Astrocyte of the cerebellum (primary cell): ENCODE measurements at regions not wholly inside any gene's neighbourhood (a gene's known extent, or its start where the extent isn't known, plus 50 kb on each side); places are given as distances from the start of the nearest gene placed in this dataset.
"Not testable (repeated sequence)": the region's sequence is repeated elsewhere in the genome, so short reads cannot be mapped to it uniquely, and the experiment has no call there.

Experiments
- DNase-seq: peaks from one replicate; pipeline ENCODE4 v3.0.0-alpha.2; 2011; ENCODE audit warnings: low read depth
- H3K4me3 ChIP-seq: 2 replicates; pipeline ENCODE4 v1.5.1; 2011; ENCODE audit warnings: mild to moderate bottlenecking, low read depth, low read length, moderate library complexity
- in situ Hi-C: cut with HindIII; loops from 2 replicates; pipeline ENCODE4 v1.10.0; 2017; ENCODE audit warnings: low sequenced_read_pairs
- TF ChIP-seq, protein P1 (sequence below): IDR thresholded peaks from 2 replicates; pipeline ENCODE4 v1.5.1; 2012; ENCODE audit warnings: low read length, low read depth, moderate library complexity, mild to moderate bottlenecking; ENCODE audit errors: missing control alignments

DNA sequence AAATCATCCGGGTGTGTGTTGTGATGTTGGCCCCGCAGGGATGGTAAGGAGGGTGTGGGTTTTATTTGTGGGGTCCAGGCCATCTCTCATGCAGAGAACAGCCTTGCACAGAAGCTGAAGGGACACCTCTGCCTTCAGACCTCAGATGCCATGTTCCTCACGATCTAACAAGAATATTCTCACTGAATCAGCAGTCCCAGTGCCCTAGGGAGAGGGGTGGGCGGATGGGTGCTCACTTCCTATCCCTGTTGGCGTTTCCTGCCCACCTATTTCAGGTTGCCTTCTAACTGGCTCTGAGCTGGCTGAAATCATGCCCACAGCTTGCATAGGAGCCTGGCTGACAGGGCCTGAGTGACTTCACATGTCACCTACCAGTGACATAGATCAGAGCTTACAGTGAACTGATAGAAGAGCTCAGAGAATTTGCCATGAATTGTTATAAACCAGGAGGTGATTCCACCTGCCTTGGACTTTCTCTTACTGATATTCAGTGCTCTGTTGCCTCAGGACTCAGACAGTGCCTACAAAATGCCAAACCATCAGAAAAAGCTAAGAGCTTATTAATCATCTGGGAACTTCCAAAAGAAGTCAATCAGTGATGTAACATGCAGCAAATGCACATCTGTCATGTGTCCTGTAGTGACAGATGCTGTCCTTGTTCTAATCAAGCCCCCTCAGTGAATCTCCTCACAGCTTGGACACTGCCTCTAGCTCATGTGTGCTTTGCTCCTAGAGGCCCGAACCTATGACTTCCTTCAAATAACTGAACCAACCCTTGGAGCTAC lies 186.8 kb upstream of the ADRA1D start:
- in situ Hi-C loops, result no loop called here
- DNase-seq, result no peak
- H3K4me3 ChIP-seq, result no peak overlapping the region
- TF ChIP-seq, protein P1, sequence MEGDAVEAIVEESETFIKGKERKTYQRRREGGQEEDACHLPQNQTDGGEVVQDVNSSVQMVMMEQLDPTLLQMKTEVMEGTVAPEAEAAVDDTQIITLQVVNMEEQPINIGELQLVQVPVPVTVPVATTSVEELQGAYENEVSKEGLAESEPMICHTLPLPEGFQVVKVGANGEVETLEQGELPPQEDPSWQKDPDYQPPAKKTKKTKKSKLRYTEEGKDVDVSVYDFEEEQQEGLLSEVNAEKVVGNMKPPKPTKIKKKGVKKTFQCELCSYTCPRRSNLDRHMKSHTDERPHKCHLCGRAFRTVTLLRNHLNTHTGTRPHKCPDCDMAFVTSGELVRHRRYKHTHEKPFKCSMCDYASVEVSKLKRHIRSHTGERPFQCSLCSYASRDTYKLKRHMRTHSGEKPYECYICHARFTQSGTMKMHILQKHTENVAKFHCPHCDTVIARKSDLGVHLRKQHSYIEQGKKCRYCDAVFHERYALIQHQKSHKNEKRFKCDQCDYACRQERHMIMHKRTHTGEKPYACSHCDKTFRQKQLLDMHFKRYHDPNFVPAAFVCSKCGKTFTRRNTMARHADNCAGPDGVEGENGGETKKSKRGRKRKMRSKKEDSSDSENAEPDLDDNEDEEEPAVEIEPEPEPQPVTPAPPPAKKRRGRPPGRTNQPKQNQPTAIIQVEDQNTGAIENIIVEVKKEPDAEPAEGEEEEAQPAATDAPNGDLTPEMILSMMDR, result no peak

- no peak overlapping the region for H3K4me3 ChIP-seq
- DNase-seq, result no peak
- in situ Hi-C loops, result no loop called here
- TF ChIP-seq, protein P1, result no peak
Measured at GRCh38 chr20:4435225-4435624, 186.1 kb upstream of the ADRA1D start.

GRCh38 chr20:4434681-4435080 lies 185.6 kb upstream of the ADRA1D start:
- in situ Hi-C loops, result no loop called here
- H3K4me3 ChIP-seq, result no peak overlapping the region
- TF ChIP-seq, protein P1, result no peak
- no peak for DNase-seq

DNA sequence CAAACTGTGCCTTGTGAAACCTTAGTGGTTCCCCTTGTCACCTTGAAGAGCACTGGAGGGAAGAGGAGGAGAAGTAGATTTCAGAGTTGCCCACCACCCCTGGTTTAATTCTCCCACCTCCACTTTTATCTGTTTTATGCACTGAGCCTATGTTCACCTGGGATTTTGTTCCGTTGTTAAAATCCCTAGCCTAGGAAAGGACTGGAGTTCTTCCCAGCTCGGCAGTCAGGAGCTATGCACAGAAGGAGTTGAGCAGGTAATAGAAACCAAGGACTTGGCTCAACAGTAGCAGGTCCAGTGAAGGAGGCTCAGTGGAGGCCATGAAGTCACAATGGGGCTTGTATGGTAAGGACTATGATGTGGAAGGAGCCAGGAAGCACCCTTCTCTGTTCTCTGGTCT lies 182.4 kb upstream of the ADRA1D start:
- TF ChIP-seq, protein P1, result no peak
- H3K4me3 ChIP-seq, result no peak overlapping the region
- DNase-seq, result no peak
- in situ Hi-C loops, result no loop called here

DNA sequence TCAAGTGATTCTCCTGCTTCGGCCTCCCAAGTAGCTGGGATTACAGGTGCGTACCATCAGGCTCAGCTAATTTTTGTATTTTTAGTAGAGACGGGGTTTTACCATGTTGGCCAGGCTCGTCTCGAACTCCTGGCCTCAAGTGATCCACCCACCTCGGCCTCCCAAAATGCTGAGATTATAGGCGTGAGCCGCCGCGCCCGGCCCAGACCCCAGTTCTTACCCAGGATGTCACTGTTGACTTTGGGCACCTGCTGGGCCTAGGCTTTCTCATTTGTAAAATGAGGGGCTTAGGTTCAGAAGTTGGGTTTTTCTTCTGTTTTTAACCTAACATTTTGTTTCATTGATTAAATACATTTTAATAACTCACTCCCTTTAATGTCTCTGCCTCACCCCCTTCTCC lies 181.7 kb upstream of the ADRA1D start:
- H3K4me3 ChIP-seq, in situ Hi-C loops, DNase-seq: not testable (repeated sequence)

DNA sequence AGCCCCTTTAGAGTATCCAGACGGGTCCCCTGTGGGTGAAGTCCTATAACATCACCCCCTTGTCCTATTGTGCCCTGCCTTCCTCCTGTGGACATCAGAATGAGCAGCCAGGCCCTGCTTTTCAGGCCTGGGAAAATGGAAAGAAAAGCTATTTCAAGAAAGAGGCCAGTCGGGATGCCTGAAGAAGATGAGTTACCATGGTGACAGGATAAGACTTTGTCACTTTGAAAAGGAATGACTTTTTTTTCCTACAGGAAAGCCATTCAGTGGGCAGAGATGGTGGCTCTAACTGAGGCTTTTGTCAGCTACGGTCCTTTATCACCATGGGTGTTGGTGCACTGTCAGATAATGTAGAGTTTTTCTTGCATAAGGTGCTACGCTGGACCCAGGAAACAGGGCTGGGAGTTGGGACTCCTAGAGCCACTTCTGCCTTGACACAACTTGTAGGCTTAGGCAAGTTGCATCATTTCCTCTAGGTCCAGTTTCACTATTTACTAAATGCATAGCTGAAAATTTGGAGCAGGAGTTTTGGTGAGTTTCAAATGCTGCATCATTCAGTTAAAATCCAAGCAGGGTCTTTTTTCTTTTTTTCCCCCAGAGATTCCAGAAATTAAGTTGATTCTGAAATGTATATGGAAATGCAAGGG lies 179.0 kb upstream of the ADRA1D start:
- H3K4me3 ChIP-seq, result no peak overlapping the region
- in situ Hi-C loops, result no loop called here
- TF ChIP-seq, protein P1, result no peak
- DNase-seq, result no peak

DNA sequence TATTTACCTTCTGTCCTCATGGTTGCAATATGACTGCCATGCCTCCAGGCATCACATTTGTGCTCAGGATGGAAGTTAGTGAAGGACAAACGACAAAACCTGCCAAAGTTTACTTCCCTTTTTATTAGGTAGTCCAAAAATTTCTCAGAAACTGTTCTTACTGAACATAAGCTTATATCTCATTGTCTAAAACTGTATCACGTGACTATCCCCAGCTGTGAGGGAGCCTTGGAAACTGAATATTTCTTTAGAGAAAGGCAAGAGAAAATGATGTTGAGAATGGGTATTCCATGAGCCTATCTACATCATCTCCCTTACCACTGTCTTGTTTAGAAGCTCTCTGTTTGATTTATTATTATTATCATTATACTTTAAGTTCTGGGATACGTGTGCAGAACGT lies 169.1 kb upstream of the ADRA1D start:
- no peak overlapping the region for H3K4me3 ChIP-seq
- in situ Hi-C loops, result no loop called here

More for the DNA sequence above, 169.1 kb upstream of the ADRA1D start:
- DNase-seq, result no peak
- TF ChIP-seq, protein P1, result no peak
